ENCODE measurements at regions not wholly inside any gene's neighbourhood (a gene's known extent, or its start where the extent isn't known, plus 50 kb on each side); places are given as distances from the start of the nearest gene placed in this dataset.

- TF ChIP-seq EP300 (IDR thresholded peaks at IDR 0.05; ENCODE audit: borderline replicate concordance) (no peak), CEBPB (IDR thresholded peaks at IDR 0.05) (no peak), TAF1 (IDR thresholded peaks at IDR 0.05; ENCODE audit: low read depth) (no peak), MAX (IDR thresholded peaks at IDR 0.05) (no peak), ZBTB7A (IDR thresholded peaks at IDR 0.05; ENCODE audit: low read depth) (no peak), YY1 (IDR thresholded peaks at IDR 0.05; ENCODE audit: low read depth) (no peak), RAD21 (IDR thresholded peaks at IDR 0.05; ENCODE audit: low read depth) (no peak)
Measured at GRCh38 chr13:64791373-64791772, 2438.8 kb downstream of the PCDH9 start.
